GDM1 (cell line): ENCODE measurements at regions not wholly inside any gene's neighbourhood (a gene's known extent, or its start where the extent isn't known, plus 50 kb on each side); places are given as distances from the start of the nearest gene placed in this dataset.
"Not testable (repeated sequence)": the region's sequence is repeated elsewhere in the genome, so short reads cannot be mapped to it uniquely, and the experiment has no call there.

Experiments used
- DNase-seq: peaks from one replicate; lab custom pipeline; 2025; lab: John Stamatoyannopoulos, UW

DNA sequence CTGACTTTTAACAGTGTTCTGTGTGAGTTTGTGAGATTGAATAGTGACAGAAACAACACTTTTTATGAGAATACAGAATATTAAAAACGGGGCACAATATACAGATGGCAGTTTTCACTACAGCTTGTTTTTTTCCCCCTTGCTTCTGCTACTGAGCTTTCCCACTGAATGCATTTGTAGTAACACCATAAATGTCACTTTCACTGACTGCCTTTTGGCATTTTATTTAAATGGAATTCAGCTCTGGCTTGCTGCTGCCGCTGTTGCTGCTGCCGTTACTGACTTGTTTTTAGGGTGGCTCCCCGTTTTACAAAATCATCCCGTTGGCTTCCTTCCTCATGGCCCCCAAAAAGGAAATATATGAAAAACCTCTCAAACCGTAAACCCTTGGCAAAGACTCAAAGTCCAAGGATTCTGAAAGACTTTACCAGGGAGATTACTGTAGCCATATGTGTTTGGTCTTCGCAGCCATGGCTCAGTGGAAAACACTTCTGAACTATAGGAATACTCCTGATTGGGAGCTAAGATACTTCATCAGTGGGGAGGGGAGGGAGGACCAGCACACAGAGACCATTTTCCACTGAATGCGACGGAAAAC lies 151.0 kb downstream of the NUF2 start:
- no peak for DNase-seq

DNA sequence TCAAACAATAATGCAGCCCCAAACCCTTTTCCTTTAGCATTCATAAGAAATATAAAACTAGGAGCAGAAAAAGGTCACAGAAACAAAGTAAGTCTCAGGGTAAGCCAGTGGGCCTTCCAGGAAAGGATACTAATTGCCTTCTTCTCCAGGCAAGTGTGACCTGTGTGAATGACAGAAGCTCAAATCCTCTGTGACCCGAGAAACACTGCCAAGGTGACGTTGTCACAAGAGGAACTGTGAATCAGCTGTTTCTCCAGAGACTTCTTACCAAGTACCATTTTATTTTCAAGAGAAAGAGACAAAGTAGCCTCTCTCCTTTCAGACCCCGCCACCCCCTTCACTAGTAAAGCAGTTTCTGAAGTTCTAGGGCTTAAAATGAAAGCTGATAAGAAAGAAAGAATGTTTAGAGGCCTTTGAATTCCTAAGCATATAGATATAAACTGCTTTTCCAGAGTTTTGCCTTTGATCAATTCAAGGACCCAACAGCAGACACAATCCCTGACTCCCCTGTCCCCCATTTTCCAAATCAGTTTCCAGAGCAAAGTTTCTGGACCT lies 155.6 kb downstream of the NUF2 start:
- DNase-seq, result no peak

- not testable (repeated sequence) for DNase-seq
Measured at GRCh38 chr1:163498391-163499330, 176.9 kb downstream of the NUF2 start.

DNA sequence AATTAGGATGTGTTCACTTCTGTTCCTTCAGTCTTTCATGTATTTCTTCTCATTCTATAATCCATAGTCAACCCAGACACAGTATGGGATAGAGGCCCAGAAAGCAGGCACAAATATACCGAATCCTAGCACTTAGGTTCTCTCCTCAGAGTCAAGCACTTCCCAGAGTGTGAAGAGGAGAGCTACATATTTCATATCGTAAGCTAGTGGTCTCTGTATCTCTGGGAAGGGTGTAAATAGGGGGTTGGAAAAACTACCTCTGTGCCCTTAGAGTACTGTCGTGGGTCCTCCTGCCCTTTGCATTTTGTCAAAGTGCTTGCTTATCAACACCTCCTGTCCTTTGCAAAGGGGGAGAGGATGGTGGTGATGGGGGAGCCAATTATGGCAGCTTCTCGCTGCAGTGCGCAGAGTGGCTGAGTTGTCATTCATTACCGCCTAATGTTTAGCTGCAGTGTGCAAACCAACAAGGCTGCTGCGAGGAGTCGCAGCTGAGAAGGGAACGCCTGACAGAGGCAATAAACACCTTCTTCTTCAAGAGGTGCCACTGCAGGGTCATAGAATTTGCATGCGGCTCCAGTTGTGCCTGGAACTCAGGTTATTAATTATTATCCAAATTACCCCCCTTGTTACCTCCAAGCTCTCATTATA lies 182.7 kb downstream of the NUF2 start:
- DNase-seq, result no peak

DNA sequence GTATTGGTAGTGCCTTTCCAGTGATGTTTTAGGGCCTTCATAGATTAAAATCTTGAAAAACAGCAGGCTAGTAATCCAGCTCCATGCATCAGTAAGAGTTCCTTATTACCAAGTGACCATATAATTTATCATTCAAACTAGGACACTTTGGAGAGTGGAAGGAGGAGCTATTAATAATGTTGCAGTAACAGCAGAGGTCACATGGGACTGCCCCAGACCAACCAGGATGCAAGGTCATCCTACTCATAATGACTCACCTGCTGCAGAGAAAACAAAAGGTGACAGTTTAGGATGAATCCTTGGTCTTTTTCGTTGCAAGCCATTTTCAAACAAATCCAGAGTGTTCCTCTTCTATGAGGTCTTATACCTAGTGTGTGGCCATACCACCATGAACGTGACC lies 187.4 kb downstream of the NUF2 start:
- DNase-seq, result no peak

- DNase-seq, result no peak
Measured at GRCh38 chr1:163512349-163512989, 190.7 kb downstream of the NUF2 start.

DNA sequence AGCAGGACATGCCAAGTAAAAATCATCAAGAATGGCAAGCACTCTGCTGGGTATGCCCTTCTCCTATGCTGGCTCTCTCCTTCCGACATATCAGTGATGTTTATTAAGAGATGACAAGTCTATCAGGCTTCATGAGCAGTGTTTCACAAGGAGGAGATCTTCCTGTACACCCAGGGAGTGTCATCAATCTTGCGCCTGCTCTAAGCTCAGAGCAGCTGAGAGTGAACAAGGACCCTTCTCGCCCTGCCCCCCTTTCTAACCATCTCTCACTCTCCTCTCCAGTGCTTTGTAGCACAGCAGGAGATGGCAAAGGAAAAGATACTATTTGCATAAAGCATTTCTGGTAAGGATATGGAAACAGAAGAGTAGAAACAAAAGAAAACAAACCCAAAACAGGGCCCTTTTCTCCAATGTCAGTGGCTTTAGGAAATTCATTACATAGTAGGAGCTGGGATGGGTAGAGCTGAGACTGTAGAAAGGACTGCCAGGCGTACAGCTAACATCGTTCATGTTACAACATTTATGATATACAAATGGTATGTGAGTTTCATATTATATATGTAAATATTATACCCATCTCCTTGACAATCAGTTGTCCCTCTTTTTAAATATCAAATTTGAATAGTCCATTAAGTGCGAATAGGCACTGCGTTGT lies 201.7 kb downstream of the NUF2 start:
- no peak for DNase-seq

- no peak for DNase-seq
Measured at GRCh38 chr1:163528710-163529348, 207.1 kb downstream of the NUF2 start.

DNA sequence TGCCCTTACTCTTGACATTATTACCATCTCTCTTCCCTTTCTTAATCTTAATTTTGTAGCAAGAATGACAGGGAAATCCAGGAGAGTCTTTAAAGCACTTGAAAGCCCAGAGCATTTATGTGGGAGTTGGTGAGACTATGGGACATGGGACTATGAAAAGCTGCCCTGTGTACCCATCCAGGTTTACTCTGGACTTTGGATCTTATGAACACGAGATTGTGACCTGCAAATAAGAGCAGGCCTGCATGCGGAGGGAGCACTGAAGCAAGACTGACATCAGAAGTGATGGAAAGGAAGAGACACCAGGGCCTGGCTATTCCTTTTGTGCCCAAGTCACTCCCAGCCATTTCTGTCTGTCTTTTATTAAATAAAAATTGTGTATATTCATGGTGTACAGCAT lies 209.6 kb downstream of the NUF2 start:
- DNase-seq, result no peak

GRCh38 chr1:163535401-163535800 lies 213.6 kb downstream of the NUF2 start:
- no peak for DNase-seq

- DNase-seq, result no peak
Measured at GRCh38 chr1:163535807-163536206, 214.1 kb downstream of the NUF2 start.

GRCh38 chr1:163537809-163538208 lies 216.1 kb downstream of the NUF2 start:
- DNase-seq, result no peak

DNA sequence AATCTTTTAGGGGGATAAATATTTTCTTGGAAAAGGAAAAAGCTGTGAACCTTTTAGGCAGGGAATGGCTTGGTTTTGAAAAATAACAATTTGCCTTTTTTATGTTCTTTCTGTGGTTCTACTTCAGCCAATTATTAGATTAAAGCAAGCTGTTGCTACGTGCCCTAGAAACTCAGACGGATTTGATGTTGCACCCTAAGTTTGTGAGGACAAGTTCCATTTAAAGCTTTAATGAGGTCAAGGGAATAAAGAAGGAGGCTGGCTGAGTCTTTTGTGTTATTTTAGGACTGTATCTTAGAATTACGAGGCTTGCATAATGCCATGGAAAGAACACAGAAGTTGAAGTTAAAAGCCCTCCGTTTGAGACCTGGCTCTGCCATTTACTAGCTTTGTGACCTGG lies 216.9 kb downstream of the NUF2 start:
- DNase-seq, result no peak

DNA sequence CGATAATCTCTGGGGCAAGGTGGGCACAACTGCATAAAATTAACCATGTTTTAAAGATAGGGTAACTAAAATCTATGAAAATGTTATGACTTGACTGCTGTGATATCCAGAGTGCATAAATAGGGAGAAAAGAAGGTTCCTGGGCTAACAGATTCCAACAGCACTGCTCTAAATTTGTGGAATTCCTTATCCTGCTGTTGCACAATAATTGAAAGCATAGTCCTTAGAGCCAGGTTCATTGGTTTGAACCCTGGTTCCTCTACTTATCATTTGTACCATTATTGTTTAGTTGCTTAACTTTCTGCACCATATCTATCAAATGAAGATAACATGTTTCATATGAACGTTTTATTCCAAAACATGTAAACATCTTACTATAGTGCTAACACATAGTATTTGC lies 219.0 kb downstream of the NUF2 start:
- no peak for DNase-seq

DNA sequence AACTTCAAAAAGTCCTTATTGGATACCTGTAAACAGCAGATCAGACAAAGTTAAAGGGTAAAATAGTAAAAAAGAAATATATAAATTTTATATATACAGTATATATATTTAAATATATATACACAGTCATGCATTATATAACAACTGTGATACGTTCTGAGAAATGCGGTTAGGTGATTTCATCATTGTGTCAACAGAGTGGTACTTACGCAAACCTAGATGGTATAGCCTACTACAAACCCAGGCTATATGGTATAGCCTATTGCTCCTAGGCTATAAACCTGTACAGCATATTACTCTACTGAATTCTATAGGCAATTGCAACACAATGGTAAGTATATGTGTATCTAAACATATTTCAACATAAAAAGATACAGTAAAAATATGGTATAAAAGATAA lies 222.7 kb downstream of the NUF2 start:
- no peak for DNase-seq

- no peak for DNase-seq
Measured at GRCh38 chr1:163558162-163558561, 236.4 kb downstream of the NUF2 start.

DNA sequence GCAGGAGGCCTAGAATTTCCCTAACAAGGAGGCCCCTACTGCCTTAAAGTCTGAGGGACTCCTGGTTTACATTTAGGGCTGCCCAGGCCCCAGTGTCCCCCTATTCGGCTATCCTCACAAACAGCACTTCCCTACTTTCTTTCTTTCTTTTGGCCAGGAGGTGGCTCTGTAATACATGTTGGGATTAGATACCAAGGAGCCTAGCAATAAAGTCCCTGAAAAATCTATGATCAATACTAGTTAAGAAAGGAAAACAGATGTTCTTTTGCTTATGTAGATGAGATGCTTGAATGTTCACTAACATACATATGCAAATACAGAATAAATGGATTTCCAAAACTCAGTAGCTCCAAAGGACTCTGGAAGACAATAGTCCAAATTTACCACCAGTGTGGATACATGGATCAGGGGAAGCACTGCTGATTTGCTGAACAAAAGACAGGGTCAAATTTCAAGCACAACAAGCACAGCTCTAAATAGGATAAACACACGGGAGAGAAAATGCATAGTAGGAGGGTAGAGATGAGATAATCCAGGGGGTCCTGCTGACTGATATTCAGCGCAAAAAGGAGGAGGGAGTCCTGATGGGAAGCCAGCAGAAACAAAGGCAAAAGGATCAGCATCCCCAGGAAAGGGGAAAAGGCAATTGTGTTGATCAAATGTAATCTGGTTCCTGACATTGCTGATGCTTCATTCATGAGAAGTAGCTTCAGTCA lies 240.0 kb downstream of the NUF2 start:
- DNase-seq, result no peak

GRCh38 chr1:163562355-163562754 lies 240.6 kb downstream of the NUF2 start:
- no peak for DNase-seq

DNA sequence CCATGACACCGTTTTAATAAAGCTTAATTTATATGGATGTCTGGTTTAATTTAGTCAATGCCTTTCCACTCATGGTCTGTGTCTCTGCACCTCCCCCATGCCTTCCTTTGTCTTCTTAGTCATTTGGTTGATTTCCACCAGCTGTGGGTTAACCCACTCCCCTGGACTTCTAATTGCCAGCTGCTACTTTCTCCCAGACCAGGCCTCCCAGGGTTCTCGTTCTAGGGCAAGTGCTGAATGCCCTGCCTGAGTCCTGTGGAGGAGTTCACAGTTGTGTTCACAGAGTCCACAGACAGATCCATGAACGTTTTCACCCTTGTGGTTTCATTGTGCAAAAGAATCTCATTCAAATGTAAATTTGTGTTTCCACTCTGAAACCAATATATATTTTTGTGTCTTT lies 243.4 kb downstream of the NUF2 start:
- DNase-seq, result no peak

DNA sequence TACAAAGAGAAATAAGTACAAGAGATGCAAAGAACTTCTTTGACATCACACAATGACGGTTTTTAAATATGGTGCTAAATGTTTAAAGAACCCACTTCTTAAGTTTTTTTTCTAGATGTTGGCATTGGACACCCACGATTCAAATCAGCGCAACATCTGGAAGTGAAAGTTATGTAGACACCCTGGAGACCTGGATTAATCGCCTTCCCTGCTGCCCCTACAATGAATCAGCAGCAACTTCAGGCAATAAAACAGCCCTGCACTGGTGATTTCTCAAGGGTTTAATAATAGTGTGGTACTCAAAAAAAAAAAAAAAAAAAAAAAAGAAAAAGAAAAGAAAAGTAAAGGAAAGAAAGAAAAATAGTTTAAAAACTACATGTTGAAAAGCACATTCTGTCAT lies 248.3 kb downstream of the NUF2 start:
- DNase-seq, result no peak

DNA sequence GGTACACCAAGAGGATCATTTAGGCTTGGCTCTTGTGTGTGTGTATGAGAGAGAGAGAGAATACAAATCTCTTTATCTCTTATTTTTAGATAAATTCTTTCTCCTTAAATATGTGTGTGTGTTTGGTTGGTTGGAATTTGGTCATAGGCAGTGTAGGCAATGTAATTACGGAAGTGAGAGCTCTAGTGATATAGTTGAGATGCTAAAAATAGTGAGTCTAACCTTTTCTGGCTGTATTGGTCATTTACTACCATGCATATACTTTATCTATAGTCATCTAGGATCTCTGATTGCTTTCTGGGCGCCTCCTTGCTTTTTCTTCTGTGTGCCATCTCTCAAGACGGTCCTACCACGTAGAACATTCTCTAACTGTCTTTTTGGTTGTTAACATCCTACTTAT lies 250.2 kb downstream of the NUF2 start:
- DNase-seq, result no peak
